ENCODE measurements at regions not wholly inside any gene's neighbourhood (a gene's known extent, or its start where the extent isn't known, plus 50 kb on each side); places are given as distances from the start of the nearest gene placed in this dataset.

DNA sequence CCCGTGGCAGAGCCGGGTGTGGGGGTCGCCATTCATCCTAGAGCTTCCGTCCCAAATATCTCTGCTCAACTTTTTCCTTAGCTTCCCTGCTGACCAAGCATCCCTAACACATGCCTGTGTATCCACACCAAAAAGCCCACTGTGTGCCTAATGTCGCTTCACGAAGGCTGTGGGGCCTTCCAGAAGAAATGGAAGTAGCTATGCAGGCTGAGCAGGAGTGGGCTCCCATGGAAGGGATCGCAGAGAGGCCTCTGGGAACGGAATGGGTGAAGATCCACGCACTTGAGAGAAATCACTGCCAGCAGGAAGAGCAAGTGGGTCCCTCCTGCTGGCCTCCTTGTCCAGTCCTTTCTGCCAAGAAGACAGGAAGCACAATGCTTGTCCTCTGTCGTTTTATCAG lies 136.0 kb downstream of the SOX1 start:
- intact Hi-C loops (cut with DNase I; ENCODE audit: low total_unique reads) = no loop called here
- H3K4me3 ChIP-seq = no peak overlapping the region
- no peak for TF ChIP-seq POLR2A (IDR thresholded peaks at IDR 0.05)
- no peak for TF ChIP-seq EP300 (IDR thresholded peaks at IDR 0.05)
- TF ChIP-seq POLR2AphosphoS5 (IDR thresholded peaks at IDR 0.05) = no peak
- TF ChIP-seq CTCF (IDR thresholded peaks at IDR 0.05) = no peak
- peaks cover 5 to 93% (median 33%) of the 10 kb centered on the region in 3 donors for H3K27me3 ChIP-seq
- DNase-seq = no peak
- H3K4me1 ChIP-seq = peaks cover 0 to 13% (median 0%) of the 10 kb centered on the region in 4 donors
- H3K27ac ChIP-seq = no peak overlapping the region
- WGBS, 5 donors = 67 to 72% (median 68%) methylated on average over 10 of the region's 10 CpGs
- H3K9me3 ChIP-seq = no peaks in the 10 kb centered on the region
- H3K36me3 ChIP-seq = no peaks in the 10 kb centered on the region

GRCh38 chr13:112203614-112204013 lies 136.7 kb downstream of the SOX1 start:
- Histone ChIP-seq H3K36me3 (no peaks in the 10 kb centered on the region), H3K9me3 (no peaks in the 10 kb centered on the region), H3K27ac (no peak overlapping the region), H3K4me3 (no peak overlapping the region), H3K4me1 (peaks cover 0 to 13% (median 0%) of the 10 kb centered on the region in 4 donors), H3K27me3 (peaks cover 5 to 93% (median 33%) of the 10 kb centered on the region in 3 donors)
- intact Hi-C loops (cut with DNase I; ENCODE audit: low total_unique reads) = no loop called here
- DNase-seq = no peak
- TF ChIP-seq EP300 (IDR thresholded peaks at IDR 0.05) = no peak
- no peak for TF ChIP-seq POLR2AphosphoS5 (IDR thresholded peaks at IDR 0.05)
- TF ChIP-seq POLR2A (IDR thresholded peaks at IDR 0.05) = no peak
- no peak for TF ChIP-seq CTCF (IDR thresholded peaks at IDR 0.05)
- 76 to 100% (median 87%) methylated on average over 5 to 6 of the region's 6 CpGs for WGBS, 5 donors

DNA sequence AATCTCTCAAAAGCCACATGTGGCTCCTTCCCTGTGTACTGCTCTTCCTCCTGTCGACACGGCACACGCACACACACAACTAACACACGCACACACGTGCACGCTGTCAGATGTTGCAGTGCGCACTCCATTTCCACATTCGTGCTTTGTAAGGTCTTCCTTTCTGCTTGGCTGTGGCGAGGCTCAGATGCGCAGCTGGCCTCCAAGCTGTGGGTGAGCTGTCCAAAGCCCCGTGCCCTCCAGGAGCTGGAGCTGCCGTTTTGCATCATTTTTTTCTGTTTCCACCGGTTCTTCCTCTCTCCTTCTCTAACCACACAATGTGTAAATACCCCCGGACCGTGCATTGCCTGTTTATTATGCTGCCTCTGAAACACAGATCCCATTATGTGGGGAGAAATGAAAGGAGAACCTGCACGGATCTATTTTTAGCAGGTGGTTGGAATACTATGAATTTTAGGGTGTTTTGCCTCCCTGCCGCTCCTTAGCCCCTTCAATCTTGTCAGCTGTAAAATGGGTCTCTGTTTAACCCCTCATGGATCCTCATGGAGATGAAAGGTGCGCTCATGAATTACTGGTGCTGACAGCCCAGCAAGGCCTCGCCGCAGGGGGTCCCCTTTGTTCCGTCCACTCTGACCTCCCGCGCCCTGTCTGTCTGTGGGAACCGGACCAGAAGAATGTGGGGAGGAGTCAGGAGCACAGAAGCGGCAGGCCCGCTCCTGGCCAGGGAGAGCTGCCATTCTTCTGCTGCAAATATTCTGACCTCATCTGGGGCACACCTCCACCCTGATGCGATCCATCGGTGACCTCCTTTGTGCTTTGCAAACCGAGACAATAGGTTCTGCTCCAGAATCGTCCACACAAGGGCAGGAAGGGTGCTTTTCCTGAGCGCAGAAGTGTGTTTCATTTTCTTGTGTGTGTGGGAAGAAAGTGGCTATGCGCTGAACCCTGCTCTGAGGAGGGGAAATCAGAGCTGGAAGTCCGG lies 137.7 kb downstream of the SOX1 start:
- Histone ChIP-seq H3K9me3 (no peaks in the 10 kb centered on the region), H3K4me3 (no peak overlapping the region), H3K4me1 (peaks cover 0 to 13% (median 0%) of the 10 kb centered on the region in 4 donors), H3K27me3 (peaks cover 5 to 96% (median 33%) of the 10 kb centered on the region in 3 donors), H3K36me3 (no peaks in the 10 kb centered on the region), H3K27ac (no peak overlapping the region)
- TF ChIP-seq POLR2AphosphoS5 (IDR thresholded peaks at IDR 0.05) (no peak), POLR2A (IDR thresholded peaks at IDR 0.05) (no peak), EP300 (IDR thresholded peaks at IDR 0.05) (no peak), CTCF (IDR thresholded peaks at IDR 0.05) (no peak)
- intact Hi-C loops (cut with DNase I; ENCODE audit: low total_unique reads) = no loop called here
- no peak for DNase-seq
- WGBS, 5 donors = 21 to 30% (median 25%) methylated on average over 33 of the region's 33 CpGs

DNA sequence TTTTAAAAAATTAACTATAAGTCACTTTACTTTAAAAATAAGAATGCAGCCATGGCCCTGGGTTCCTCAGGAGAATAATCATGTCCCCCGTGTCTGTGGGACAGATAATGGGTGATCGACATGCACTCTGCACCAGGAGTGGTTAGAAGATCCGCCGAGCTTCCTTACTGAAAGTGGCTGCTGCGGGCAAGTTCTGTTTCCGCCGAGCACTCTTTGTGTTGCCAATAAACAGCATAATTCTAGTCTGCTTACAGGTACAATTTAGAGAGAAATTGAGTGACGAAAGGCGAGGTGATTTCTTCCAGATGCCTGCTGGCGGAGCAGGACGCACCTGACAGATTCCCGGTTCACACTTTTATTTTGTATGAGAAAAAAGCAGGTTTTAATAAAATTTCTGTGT lies 139.0 kb downstream of the SOX1 start:
- Histone ChIP-seq H3K4me1 (peaks cover 0 to 13% (median 0%) of the 10 kb centered on the region in 4 donors), H3K27ac (no peak overlapping the region), H3K36me3 (no peaks in the 10 kb centered on the region), H3K27me3 (peaks cover 5 to 86% (median 33%) of the 10 kb centered on the region in 3 donors), H3K4me3 (no peak overlapping the region), H3K9me3 (no peaks in the 10 kb centered on the region)
- no peak for DNase-seq
- TF ChIP-seq POLR2AphosphoS5 (IDR thresholded peaks at IDR 0.05) = no peak
- TF ChIP-seq CTCF (IDR thresholded peaks at IDR 0.05) = no peak
- 20 to 52% (median 40%) methylated on average over 12 of the region's 12 CpGs for WGBS, 5 donors
- intact Hi-C loops (cut with DNase I; ENCODE audit: low total_unique reads) = no loop called here
